ENCODE measurements at regions not wholly inside any gene's neighbourhood (a gene's known extent, or its start where the extent isn't known, plus 50 kb on each side); places are given as distances from the start of the nearest gene placed in this dataset.
A peak's percentile ranks its signal among the peaks of the same experiment; 100 is the strongest.

- Histone ChIP-seq H3K4me1 (ENCODE audit: control insufficient read depth, extremely low read depth, insufficient read depth, low read length) (peaks cover 10% of the 10 kb centered on the region), H2AFZ (ENCODE audit: low read length) (no peak overlapping the region), H3K27me3 (ENCODE audit: control insufficient read depth, insufficient read depth, low read length) (no peaks in the 10 kb centered on the region), H3K9ac (ENCODE audit: insufficient read depth, low read length) (no peak overlapping the region), H4K20me1 (ENCODE audit: control insufficient read depth, extremely low read depth, insufficient read depth, low read length) (no peaks in the 10 kb centered on the region), H3K4me3 (replicated peaks in 1 of 4; ENCODE audit: control extremely low read depth in 1 of 4, insufficient read depth in 1 of 4, low read depth in 3 of 4, low read length in 4 of 4) (no peak overlapping the region), H3K4me2 (ENCODE audit: extremely low read depth, insufficient read depth, low read length) (no peak overlapping the region), H3K79me2 (ENCODE audit: control insufficient read depth, insufficient read depth, low read length) (no peaks in the 10 kb centered on the region), H3K27ac (ENCODE audit: insufficient read depth, low read length) (peak overlapping the region; percentile 49), H3K36me3 (ENCODE audit: control insufficient read depth, insufficient read depth, low read length) (no peaks in the 10 kb centered on the region), H3K9me3 (ENCODE audit: control insufficient read depth, insufficient read depth, low read depth, low read length) (no peaks in the 10 kb centered on the region)
- no peak for DNase-seq (ENCODE audit: low read depth in 2 of 2)
- TF ChIP-seq, protein P1, sequence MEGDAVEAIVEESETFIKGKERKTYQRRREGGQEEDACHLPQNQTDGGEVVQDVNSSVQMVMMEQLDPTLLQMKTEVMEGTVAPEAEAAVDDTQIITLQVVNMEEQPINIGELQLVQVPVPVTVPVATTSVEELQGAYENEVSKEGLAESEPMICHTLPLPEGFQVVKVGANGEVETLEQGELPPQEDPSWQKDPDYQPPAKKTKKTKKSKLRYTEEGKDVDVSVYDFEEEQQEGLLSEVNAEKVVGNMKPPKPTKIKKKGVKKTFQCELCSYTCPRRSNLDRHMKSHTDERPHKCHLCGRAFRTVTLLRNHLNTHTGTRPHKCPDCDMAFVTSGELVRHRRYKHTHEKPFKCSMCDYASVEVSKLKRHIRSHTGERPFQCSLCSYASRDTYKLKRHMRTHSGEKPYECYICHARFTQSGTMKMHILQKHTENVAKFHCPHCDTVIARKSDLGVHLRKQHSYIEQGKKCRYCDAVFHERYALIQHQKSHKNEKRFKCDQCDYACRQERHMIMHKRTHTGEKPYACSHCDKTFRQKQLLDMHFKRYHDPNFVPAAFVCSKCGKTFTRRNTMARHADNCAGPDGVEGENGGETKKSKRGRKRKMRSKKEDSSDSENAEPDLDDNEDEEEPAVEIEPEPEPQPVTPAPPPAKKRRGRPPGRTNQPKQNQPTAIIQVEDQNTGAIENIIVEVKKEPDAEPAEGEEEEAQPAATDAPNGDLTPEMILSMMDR (conservative IDR thresholded peaks at IDR 0.05 in 1 of 2, IDR thresholded peaks at IDR 0.05 in 1 of 2; ENCODE audit: low read depth in 1 of 2, low read length in 2 of 2), result no peak
- TF ChIP-seq EZH2 (IDR thresholded peaks at IDR 0.05; ENCODE audit: low read length, missing control alignments), result no peak
Observed at GRCh38 chr15:69852916-69853315, 244.8 kb downstream of the TLE3 start.

DNA sequence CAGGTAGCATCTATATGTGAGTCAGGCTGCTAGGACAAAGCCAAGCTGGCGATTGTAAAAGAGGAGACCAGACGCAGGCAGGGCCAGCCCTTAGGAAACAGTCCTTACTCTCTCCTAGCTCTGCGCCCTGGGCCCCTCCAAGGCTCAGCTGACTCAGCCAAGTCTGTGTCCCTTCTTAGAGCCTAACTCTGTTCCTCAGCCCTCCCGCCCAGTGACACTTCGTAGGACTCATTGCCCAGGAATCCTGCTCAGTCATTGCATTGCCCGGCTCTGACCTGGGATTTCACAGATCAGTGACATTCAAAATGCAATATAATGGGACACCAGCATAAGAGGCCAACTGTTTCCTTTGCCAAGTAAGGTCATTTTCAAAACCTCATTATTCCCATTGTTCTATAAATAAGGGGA lies 244.2 kb downstream of the TLE3 start:
- Histone ChIP-seq H2AFZ (ENCODE audit: low read length) (no peak overlapping the region), H3K4me2 (ENCODE audit: extremely low read depth, insufficient read depth, low read length) (no peak overlapping the region), H3K9ac (ENCODE audit: insufficient read depth, low read length) (no peak overlapping the region), H3K9me3 (ENCODE audit: control insufficient read depth, insufficient read depth, low read depth, low read length) (no peaks in the 10 kb centered on the region), H3K79me2 (ENCODE audit: control insufficient read depth, insufficient read depth, low read length) (no peaks in the 10 kb centered on the region), H4K20me1 (ENCODE audit: control insufficient read depth, extremely low read depth, insufficient read depth, low read length) (no peaks in the 10 kb centered on the region), H3K4me1 (ENCODE audit: control insufficient read depth, extremely low read depth, insufficient read depth, low read length) (peaks cover 10% of the 10 kb centered on the region), H3K36me3 (ENCODE audit: control insufficient read depth, insufficient read depth, low read length) (no peaks in the 10 kb centered on the region), H3K27me3 (ENCODE audit: control insufficient read depth, insufficient read depth, low read length) (no peaks in the 10 kb centered on the region), H3K4me3 (replicated peaks in 1 of 4; ENCODE audit: control extremely low read depth in 1 of 4, insufficient read depth in 1 of 4, low read depth in 3 of 4, low read length in 4 of 4) (no peak overlapping the region), H3K27ac (ENCODE audit: insufficient read depth, low read length) (peak overlapping the region; percentile 49)
- TF ChIP-seq, protein P1 (conservative IDR thresholded peaks at IDR 0.05 in 1 of 2, IDR thresholded peaks at IDR 0.05 in 1 of 2; ENCODE audit: low read depth in 1 of 2, low read length in 2 of 2), result no peak
- no peak for TF ChIP-seq EZH2 (IDR thresholded peaks at IDR 0.05; ENCODE audit: low read length, missing control alignments)
- DNase-seq (ENCODE audit: low read depth in 2 of 2), result peak; percentile 74 to 84

- Histone ChIP-seq H3K4me3 (replicated peaks in 1 of 4; ENCODE audit: control extremely low read depth in 1 of 4, insufficient read depth in 1 of 4, low read depth in 3 of 4, low read length in 4 of 4) (no peak overlapping the region), H4K20me1 (ENCODE audit: control insufficient read depth, extremely low read depth, insufficient read depth, low read length) (no peaks in the 10 kb centered on the region), H3K9me3 (ENCODE audit: control insufficient read depth, insufficient read depth, low read depth, low read length) (no peaks in the 10 kb centered on the region), H3K9ac (ENCODE audit: insufficient read depth, low read length) (no peak overlapping the region), H3K4me1 (ENCODE audit: control insufficient read depth, extremely low read depth, insufficient read depth, low read length) (peaks cover 10% of the 10 kb centered on the region), H3K27ac (ENCODE audit: insufficient read depth, low read length) (peak overlapping the region; percentile 49), H3K27me3 (ENCODE audit: control insufficient read depth, insufficient read depth, low read length) (no peaks in the 10 kb centered on the region), H3K36me3 (ENCODE audit: control insufficient read depth, insufficient read depth, low read length) (no peaks in the 10 kb centered on the region), H2AFZ (ENCODE audit: low read length) (no peak overlapping the region), H3K79me2 (ENCODE audit: control insufficient read depth, insufficient read depth, low read length) (no peaks in the 10 kb centered on the region), H3K4me2 (ENCODE audit: extremely low read depth, insufficient read depth, low read length) (no peak overlapping the region)
- TF ChIP-seq, protein P1 (conservative IDR thresholded peaks at IDR 0.05 in 1 of 2, IDR thresholded peaks at IDR 0.05 in 1 of 2; ENCODE audit: low read depth in 1 of 2, low read length in 2 of 2), result no peak
- TF ChIP-seq EZH2 (IDR thresholded peaks at IDR 0.05; ENCODE audit: low read length, missing control alignments), result no peak
- no peak for DNase-seq (ENCODE audit: low read depth in 2 of 2)
Observed at GRCh38 chr15:69854001-69854400, 243.7 kb downstream of the TLE3 start.
